IPS-20b (cell line): ENCODE measurements at regions not wholly inside any gene's neighbourhood (a gene's known extent, or its start where the extent isn't known, plus 50 kb on each side); places are given as distances from the start of the nearest gene placed in this dataset.

Experiments
- H3K27ac ChIP-seq: one replicate; pipeline ENCODE4 v1.5.1; 2013; ENCODE audit warnings: low read length
- H3K27me3 ChIP-seq: 2 replicates; pipeline ENCODE4 v1.6.1; 2013; ENCODE audit warnings: mild to moderate bottlenecking, low read length, inconsistent platforms; ENCODE audit not compliant: insufficient read depth
- H3K36me3 ChIP-seq: 2 replicates; pipeline ENCODE4 v1.6.1; 2013; ENCODE audit warnings: low read depth, mild to moderate bottlenecking, inconsistent platforms, low read length, moderate library complexity; ENCODE audit not compliant: insufficient read depth
- H3K4me1 ChIP-seq: 2 replicates; pipeline ENCODE4 v1.6.1; 2013; ENCODE audit warnings: mild to moderate bottlenecking, control low read depth, inconsistent platforms, low read length, moderate library complexity; ENCODE audit not compliant: insufficient read depth
- H3K4me3 ChIP-seq: 2 replicates; pipeline ENCODE4 v1.5.1; 2013; ENCODE audit warnings: mild to moderate bottlenecking, low read length, inconsistent platforms
- H3K9ac ChIP-seq: 2 replicates; pipeline ENCODE4 v1.6.1; 2013; ENCODE audit warnings: low read depth, mild to moderate bottlenecking, inconsistent platforms, low read length, moderate library complexity
- H3K9me3 ChIP-seq: 2 replicates; pipeline ENCODE4 v1.6.1; 2013; ENCODE audit warnings: mild to moderate bottlenecking, low read depth, low read length, inconsistent platforms; ENCODE audit not compliant: insufficient read depth

DNA sequence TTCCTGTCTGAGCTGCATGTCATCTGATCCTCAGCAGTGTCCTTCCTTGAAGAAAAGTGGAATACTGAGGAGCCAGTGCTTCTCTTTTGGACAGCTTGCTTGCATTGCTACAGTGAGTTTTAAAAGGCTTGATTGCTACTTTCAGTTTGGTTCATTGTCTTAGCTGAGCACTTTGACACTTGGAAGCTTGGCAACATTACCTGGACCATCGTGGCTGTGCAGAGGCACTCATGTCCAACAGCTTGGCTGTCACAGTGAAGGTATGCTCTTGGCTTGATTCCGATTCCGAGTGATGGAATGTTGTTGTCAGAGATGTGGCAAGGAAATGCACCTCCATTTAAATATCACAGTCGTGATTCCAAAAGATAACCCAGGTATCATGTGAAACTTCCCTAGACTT is 102.4 kb downstream of the FAS start:
- Histone ChIP-seq H3K4me3 (no peak overlapping the region), H3K4me1 (no peaks in the 10 kb centered on the region), H3K9ac (no peak overlapping the region), H3K27me3 (no peaks in the 10 kb centered on the region), H3K27ac (no peak overlapping the region), H3K9me3 (no peaks in the 10 kb centered on the region), H3K36me3 (no peaks in the 10 kb centered on the region)

DNA sequence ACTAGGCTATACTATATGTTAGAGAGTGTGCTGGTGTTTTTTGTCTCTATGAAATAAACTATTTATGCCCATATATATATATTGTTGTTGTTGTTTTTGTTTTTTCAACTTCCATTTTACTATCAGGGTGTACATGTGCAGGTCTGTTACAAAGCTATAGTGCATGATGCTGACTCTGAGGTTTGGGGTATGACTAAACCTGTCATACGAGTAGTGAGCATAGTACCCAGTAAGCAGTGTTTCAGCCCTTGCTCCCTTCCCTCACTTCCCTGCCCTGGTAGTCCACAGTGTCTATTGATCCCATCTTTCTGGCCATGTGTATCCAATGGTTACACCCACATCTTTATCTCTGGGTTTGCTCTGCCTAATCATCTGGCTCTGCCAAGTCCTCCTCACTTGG is 101.8 kb downstream of the FAS start:
- no peaks in the 10 kb centered on the region for H3K4me1 ChIP-seq
- no peaks in the 10 kb centered on the region for H3K27me3 ChIP-seq
- H3K9me3 ChIP-seq = no peaks in the 10 kb centered on the region
- H3K9ac ChIP-seq = no peak overlapping the region
- no peaks in the 10 kb centered on the region for H3K36me3 ChIP-seq
- no peak overlapping the region for H3K4me3 ChIP-seq
- H3K27ac ChIP-seq = no peak overlapping the region

DNA sequence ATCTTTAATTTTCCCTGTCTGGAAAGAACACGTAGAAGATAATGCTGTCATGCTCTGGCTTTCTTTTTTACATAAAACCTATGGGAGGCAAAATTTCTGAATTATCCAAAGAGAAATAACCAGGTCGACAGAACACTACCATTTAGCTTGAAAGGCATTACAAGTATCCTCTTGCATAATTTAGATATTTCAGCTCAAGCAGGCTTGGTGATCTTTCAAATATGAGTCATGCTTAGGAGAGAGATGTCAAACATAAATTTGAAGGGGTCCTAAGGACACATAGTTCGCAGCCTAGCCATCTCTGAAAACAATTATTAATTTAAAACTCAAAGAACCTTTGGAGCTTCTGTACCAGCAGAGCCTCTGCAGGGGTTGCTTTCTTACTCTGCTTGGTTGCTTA is 100.9 kb downstream of the FAS start:
- Histone ChIP-seq H3K4me1 (no peaks in the 10 kb centered on the region; the same call in 1 of the 2 replicates), H3K27ac (no peak overlapping the region), H3K9ac (no peak overlapping the region), H3K9me3 (no peaks in the 10 kb centered on the region), H3K36me3 (no peaks in the 10 kb centered on the region), H3K4me3 (no peak overlapping the region), H3K27me3 (no peaks in the 10 kb centered on the region)

DNA sequence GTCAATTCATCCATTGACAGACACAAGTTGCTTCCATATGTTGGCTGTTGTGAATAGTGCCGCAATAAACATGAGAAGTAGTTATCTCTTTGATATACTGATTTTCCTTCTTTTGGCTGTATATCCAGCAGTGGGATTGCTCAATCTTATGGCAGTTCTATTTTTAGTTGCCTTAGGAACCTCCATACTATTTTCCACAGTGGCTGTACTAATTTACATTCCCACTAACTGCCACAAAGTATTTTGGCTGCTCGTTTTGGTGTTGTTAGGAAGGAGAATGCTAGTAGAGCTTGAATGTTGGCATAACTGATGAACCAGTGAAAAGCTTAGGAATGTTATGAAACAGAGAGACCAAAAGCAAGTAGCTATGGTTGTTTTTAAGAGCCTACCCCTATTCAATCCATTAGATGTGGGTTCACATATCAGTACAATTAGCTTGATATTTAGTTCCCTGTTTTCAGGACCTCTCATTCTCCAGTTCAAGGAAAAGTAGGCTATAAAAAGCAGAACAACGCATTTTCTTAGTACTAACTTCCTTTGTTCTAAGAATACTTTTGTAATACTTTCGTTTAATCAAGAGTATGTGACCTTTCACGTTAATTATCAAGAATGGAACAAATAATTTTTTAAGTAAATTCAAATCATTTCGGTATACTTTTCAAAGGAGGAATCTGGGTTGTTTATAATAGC is 100.3 kb downstream of the FAS start:
- no peak overlapping the region for H3K27ac ChIP-seq
- no peaks in the 10 kb centered on the region for H3K9me3 ChIP-seq
- no peak overlapping the region for H3K4me3 ChIP-seq
- no peak overlapping the region for H3K9ac ChIP-seq
- H3K36me3 ChIP-seq = no peaks in the 10 kb centered on the region
- no peaks in the 10 kb centered on the region; the same call in 1 of the 2 replicates for H3K4me1 ChIP-seq
- H3K27me3 ChIP-seq = no peaks in the 10 kb centered on the region

DNA sequence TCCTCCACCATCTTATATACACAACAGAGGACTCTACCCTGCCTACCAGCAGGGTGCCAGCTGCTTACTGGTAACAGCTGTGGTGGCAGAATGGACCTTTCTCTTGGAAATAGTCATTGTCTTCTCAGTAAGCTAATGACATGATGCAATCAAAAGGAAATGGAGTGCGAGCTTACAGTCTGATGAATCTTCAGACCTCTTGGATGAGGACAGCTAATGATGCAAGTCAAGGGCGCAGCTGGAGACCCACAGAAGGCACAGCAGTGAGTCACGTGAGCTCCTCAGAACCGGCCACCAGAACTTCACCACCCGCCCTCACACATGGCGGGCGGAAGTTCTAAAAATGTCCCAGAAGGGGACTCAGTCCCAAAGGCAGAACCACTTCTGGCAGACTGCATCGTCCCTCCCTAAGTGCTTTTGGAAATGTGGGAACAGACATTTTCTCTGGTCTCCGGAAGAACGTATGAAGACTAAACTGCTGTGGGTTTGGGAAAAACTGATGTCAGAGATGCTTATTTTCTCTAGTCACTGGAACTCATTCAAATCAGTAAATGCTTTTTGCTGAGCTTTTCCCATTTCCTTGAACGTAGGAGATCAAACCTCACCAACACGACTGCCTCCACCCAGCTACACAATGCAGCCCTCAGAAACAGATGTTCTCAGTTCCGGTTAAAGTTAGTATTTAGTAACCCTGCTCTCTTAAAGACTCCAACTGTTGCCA is 96.4 kb downstream of the FAS start:
- peak overlapping the region; percentile 20 for H3K27ac ChIP-seq
- H3K9me3 ChIP-seq = no peaks in the 10 kb centered on the region
- H3K4me3 ChIP-seq = no peak overlapping the region; the same call in 1 of the 2 replicates
- H3K27me3 ChIP-seq = no peaks in the 10 kb centered on the region
- H3K9ac ChIP-seq = no peak overlapping the region
- no peaks in the 10 kb centered on the region; the same call in 1 of the 2 replicates for H3K4me1 ChIP-seq
- H3K36me3 ChIP-seq = no peaks in the 10 kb centered on the region

DNA sequence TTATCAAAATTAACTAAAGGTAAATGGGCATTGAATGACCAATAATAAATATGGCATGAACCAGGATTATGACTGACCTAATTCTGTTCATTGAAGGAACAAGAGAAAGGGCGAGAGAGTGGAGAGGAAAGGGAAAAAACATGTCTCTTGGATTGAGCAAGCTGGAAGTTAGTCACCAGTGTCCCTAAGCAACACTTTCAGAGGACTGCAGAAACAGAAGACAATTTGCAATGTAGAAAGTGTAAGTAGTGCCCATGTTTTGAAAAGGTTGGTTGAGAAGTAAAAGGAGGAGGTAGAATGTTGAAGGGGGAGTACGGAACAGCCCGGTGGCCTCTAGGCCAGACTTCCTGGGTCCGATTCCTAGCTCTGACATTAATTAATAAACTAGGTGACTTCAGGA is 94.6 kb downstream of the FAS start:
- Histone ChIP-seq H3K27ac (no peak overlapping the region), H3K27me3 (no peaks in the 10 kb centered on the region), H3K9ac (no peak overlapping the region)

DNA sequence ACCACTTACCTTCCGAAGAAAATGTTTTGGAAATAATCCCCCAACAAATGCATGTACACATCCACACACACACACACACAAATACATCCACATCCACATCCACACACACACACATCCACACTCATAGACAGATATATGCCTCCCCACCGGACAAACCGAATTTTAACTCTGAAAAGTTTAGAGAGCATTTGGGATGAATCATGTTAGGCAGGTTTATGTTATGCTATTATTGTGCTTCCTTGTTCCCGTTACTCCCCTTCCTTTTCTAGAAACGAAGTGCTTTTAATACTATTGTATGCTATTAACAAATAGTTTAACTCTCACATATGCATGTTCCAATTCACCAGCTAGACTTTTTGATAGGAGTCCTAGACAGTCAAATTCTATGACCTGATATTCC is 91.5 kb downstream of the FAS start:
- Histone ChIP-seq H3K27ac (no peak overlapping the region), H3K4me1 (no peaks in the 10 kb centered on the region; the same call in 1 of the 2 replicates), H3K9ac (no peak overlapping the region), H3K4me3 (no peak overlapping the region), H3K27me3 (no peaks in the 10 kb centered on the region), H3K36me3 (no peaks in the 10 kb centered on the region), H3K9me3 (no peaks in the 10 kb centered on the region)

More for the DNA sequence above, 94.6 kb downstream of the FAS start:
- Histone ChIP-seq H3K4me3 (no peak overlapping the region), H3K36me3 (no peaks in the 10 kb centered on the region), H3K4me1 (no peaks in the 10 kb centered on the region; the same call in 1 of the 2 replicates), H3K9me3 (no peaks in the 10 kb centered on the region)

DNA sequence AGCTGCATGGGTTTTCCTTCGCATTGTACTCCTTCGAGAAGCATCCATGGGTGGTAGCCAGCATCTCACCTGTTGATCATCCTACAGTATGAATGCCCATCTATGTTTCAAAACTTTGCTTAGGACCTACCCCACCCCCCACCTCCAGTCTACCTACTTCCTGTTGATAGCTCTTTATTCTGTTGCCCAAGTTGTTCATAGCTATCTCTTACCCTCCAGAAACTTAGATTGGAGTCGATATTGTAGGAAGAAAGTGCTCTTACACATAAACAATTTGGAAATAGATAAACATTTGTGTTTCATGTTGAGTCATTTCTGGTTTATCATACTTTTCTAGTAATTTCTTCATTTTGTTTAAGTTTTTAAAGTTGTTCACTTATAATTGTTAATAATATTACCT is 90.1 kb downstream of the FAS start:
- H3K36me3 ChIP-seq = no peaks in the 10 kb centered on the region
- H3K9ac ChIP-seq = no peak overlapping the region
- no peak overlapping the region for H3K27ac ChIP-seq
- H3K4me3 ChIP-seq = no peak overlapping the region
- H3K27me3 ChIP-seq = no peaks in the 10 kb centered on the region
- no peaks in the 10 kb centered on the region for H3K4me1 ChIP-seq
- no peaks in the 10 kb centered on the region for H3K9me3 ChIP-seq

DNA sequence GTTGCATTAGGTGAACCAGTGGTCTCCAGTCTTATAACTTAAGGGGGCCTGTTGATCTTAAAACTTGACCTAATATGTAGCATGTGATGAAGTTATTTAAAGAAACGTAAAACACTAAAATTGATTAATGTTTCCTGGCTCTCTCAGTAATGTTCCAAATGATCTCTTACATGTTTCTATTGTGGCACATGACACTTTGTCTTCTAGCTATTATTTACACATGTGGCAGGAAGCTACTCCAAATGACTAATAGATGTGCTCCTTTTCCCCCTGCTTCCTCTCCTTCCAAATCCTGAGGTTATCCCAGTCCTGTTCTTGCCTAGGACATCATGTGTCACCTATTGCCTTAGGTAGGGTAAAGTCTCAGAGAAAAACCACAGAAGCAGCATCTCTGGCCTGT is 89.4 kb downstream of the FAS start:
- Histone ChIP-seq H3K36me3 (no peaks in the 10 kb centered on the region), H3K4me3 (no peak overlapping the region), H3K9me3 (no peaks in the 10 kb centered on the region), H3K4me1 (no peaks in the 10 kb centered on the region), H3K9ac (no peak overlapping the region), H3K27me3 (no peaks in the 10 kb centered on the region), H3K27ac (no peak overlapping the region)

DNA sequence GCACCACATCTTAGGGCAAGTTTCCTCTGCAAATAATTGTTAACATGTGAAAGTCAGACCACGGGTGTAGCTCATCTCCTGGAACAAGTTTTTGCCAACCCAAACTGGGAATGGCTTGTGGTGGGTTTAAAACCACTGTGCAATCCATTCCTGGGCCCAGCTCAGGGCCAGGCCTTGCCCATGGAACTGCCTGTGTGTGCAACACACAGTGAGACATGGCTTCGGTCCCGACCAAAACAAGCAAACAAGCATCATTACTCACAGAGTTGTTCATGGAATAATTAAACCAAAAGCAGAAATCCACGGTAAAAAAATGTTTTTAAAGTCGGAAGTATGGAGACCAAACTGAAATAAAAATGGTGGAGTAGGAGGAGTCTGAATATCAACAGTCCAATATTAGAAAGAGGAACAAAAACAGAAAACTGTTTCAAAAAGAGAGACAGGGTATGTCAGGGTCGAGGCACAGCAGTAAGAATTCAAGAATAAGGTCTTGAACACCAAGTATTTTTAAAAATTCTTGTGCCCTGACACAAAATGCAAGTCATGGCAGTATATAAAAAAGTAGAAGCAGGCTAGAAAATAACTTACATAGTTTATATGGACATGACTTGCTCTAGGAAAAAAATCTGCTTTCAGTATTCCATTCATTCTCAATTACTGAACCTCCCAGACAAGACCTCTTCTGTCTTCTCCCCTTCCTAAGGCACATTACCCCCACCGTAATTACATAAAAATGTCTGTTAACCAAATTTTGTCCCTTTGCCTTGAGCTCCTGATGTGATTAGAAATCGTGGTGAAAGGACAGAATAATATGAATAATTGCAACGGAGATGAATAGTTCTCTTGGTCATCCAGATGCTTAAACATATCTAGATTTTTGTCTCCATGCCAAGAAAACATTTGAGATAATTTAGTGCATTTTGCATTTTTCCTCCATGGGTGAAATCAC is 88.4 kb downstream of the FAS start:
- H3K4me1 ChIP-seq = no peaks in the 10 kb centered on the region
- no peak overlapping the region for H3K27ac ChIP-seq

DNA sequence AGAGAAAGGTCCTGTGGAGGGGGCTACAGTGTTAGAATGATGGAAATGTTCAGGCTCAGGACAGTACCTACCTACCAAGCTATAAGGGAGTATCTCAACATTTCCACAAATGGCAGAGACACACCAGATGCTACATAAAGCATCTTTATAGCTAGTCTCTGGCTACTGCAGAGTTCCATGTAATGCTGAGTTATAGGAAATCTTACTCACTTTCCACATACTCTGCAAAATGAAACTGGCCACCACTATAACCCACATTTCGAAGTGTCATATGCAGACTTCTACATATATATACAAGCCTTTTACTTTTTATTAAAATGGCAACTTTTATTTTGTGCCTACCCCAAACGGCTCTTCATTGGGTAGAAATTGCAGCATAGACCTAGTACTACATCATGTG is 85.5 kb downstream of the FAS start:
- no peak overlapping the region for H3K9ac ChIP-seq
- no peaks in the 10 kb centered on the region for H3K27me3 ChIP-seq
- H3K27ac ChIP-seq = no peak overlapping the region
- H3K9me3 ChIP-seq = no peaks in the 10 kb centered on the region
- H3K4me1 ChIP-seq = no peaks in the 10 kb centered on the region
- no peaks in the 10 kb centered on the region for H3K36me3 ChIP-seq
- no peak overlapping the region for H3K4me3 ChIP-seq

More for the DNA sequence above, 88.4 kb downstream of the FAS start:
- H3K9ac ChIP-seq = no peak overlapping the region
- no peak overlapping the region for H3K4me3 ChIP-seq
- H3K9me3 ChIP-seq = no peaks in the 10 kb centered on the region
- H3K27me3 ChIP-seq = no peaks in the 10 kb centered on the region
- no peaks in the 10 kb centered on the region for H3K36me3 ChIP-seq
